C4-2B (cell line): ENCODE measurements at regions not wholly inside any gene's neighbourhood (a gene's known extent, or its start where the extent isn't known, plus 50 kb on each side); places are given as distances from the start of the nearest gene placed in this dataset.

Source experiments
- H3K27ac ChIP-seq: fragments of 450-650 bp; 2 replicates; pipeline ENCODE4 v1.5.1; 2017
- ZFX ChIP-seq: fragments of 450-650 bp; IDR thresholded peaks from 2 replicates; pipeline ENCODE4 v1.6.1; 2017
- TF ChIP-seq, protein P1 (sequence below): fragments of 450-650 bp; conservative IDR thresholded peaks from 2 replicates; pipeline ENCODE4 v1.5.1; 2017; ENCODE audit warnings: mild to moderate bottlenecking

DNA sequence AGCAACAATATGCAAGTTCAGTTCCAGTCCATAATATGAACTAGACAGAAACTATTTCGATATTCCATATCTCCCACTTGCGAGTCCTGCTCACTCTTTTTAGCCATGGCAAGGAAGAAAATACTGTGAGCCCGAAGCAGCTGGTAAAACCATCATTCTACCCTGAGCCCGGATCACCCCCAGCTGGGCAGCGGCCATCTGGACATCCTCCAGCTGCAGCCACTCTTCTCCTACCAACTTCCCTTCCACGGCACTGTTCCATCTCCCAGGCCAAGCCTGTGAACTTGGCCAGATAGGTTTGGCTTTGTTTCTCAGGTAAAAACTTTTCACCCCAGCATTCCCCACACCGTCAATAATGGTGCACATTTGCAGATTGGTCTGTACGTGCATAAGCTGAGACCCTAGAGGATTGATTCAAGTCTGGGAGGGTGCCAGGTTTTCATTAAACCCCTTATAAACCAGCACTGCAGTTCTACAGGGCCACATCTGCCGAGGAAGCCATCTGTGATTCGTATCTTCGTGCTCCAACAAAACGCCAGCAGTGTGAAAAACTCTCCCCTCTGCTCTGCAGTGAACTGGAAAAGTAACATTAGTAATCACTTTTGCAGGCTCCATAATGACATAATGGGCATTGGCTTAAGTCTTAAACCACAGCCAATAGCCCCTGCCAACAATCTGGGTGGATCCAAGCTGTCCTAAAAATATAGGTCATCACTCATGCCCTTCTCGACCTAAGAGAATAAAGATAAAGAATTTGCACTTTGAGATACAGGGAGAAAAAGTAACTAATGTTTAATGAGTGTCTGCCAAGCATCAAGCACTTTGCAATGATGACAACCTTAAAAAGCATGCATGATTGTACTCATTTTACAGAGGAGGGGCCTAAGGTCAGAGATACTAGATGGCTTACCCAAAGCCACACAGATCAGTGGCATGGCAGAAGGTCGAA, 205.1 kb downstream of the PLPP3 start:
- TF ChIP-seq ZFX, result no peak
- TF ChIP-seq, protein P1, sequence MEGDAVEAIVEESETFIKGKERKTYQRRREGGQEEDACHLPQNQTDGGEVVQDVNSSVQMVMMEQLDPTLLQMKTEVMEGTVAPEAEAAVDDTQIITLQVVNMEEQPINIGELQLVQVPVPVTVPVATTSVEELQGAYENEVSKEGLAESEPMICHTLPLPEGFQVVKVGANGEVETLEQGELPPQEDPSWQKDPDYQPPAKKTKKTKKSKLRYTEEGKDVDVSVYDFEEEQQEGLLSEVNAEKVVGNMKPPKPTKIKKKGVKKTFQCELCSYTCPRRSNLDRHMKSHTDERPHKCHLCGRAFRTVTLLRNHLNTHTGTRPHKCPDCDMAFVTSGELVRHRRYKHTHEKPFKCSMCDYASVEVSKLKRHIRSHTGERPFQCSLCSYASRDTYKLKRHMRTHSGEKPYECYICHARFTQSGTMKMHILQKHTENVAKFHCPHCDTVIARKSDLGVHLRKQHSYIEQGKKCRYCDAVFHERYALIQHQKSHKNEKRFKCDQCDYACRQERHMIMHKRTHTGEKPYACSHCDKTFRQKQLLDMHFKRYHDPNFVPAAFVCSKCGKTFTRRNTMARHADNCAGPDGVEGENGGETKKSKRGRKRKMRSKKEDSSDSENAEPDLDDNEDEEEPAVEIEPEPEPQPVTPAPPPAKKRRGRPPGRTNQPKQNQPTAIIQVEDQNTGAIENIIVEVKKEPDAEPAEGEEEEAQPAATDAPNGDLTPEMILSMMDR, result no peak
- no peak overlapping the region for H3K27ac ChIP-seq

DNA sequence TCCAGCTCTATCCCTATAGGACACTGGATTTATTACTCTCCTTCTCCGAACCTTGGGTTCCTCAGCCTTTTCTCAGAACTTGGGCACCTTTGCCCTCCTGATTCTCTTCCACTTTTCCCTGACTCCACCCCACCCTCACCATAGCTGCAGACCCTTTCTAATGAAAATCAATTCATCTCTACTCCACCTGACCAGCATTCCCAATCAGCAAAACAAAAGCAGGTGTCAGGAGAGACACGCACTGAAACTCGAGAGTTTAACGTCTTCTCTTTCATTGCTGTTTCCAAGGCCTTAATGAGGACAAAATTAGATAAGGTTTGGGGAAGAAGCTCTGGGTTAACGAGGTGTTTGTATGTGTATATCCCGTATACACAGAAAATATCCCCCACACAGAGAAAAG, 208.8 kb downstream of the PLPP3 start:
- TF ChIP-seq, protein P1, result no peak
- TF ChIP-seq ZFX, result no peak
- no peak overlapping the region for H3K27ac ChIP-seq

DNA sequence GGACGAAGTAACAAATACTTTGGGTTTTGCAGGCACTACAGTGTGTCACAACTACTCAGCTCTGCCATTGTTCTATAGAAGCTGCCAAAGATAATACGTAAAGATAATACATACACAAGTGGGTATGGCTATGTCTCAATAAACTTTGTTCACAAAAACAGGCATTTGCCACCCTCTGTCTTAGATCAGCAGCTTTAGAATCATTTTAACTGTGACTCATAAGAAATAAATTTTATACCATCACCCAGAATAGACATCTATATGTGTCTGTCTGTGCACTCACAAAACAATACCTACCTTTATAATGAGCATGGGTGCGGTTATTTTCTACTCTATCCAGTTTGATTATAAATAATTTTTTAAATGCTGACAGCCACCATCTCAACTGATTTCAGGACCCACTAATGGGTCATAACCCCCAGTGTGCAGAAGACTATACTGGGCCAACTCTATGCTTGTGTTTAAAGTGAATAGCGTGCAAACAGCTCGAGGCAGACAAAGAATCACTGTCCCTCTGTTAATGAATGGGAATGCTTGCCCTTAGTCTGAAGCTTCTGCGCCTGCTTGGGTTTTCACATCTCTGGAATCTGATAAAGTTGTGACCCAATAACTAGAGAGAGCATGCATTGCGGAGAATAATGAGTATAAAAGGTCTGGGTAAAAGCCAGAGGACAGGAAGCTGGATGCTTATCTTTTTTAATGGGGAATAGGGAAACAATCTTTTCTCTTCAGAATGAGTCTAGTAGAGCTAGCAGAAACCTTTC, 216.2 kb downstream of the PLPP3 start:
- no peak for TF ChIP-seq ZFX
- TF ChIP-seq, protein P1, result no peak
- no peak overlapping the region for H3K27ac ChIP-seq

DNA sequence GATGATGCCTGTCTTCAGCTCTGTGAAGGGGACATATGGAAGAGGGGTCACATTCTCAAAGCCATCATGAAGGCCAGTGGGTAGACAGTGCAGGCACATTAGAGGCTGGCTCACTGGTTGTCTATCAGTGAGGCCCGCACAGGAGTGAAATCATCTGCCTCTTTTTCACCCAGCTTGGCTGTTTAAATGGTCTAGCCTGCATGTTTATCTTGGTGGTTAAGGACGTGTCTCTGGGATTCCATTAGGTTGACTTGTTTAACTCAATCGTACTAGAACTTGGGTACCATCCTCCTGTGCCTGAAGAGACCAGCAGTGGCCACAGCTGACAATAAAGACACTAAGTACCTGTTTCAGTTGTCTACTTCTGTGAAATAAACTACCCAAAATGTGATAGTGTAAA, 219.3 kb downstream of the PLPP3 start:
- TF ChIP-seq, protein P1, result no peak
- no peak for TF ChIP-seq ZFX
- H3K27ac ChIP-seq, result no peak overlapping the region

DNA sequence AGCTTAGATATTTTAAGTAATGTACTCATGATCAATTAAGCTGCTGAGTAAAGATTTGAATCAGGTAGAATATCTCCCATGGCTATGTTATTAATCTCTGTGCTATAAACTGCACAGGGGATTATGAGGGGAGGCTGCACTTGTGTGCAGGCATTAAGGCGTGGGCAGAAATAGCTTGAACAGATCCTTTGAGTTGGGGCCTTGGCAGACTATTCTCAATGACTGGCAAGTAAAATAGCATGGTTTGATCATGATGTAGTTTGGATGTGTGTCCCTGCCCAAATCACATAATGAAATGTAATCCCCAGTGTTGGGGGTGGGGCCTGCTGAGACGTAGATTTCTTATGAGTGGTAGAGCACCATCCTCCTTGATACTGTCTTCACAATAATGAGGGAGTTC, 220.3 kb downstream of the PLPP3 start:
- TF ChIP-seq, protein P1, result no peak
- TF ChIP-seq ZFX, result no peak
- no peak overlapping the region for H3K27ac ChIP-seq

DNA sequence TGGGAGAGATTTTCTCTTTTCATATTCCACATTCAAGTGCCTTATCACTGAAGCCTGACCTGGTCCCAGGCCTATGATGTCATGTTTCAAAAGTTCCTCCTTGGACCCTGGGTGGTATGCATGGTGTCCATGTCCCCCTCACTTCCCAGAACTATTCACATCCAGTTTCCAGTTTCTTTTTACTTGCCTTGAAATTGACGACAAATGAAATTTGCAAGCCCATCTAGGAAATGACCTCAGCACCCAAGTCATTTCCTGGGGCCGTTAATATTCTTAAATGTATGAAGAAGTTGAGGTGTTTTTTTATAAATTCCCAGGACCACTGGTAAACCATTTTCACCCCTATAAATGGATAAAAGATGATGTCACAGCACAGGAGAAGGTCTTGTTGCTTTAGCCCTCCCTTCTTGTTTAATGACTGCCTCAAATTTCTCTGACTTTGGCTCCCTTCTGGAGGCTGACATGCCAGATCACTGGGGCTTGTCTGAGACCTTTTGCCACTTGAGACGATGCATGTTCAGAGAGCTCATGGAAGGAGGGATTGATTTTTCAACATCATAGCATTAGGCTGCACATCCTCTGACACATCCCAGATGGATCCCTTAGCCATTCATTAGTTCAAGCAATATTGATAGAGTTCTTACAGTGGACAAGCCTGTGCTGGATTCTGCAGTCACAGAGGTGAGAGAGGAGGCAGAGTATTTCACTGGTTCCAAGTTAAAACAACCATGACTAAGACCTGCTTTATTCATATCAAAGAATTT, 221.3 kb downstream of the PLPP3 start:
- no peak overlapping the region for H3K27ac ChIP-seq
- TF ChIP-seq ZFX, result no peak
- TF ChIP-seq, protein P1, result no peak
